Endodermal cell (in vitro differentiated cells): ENCODE measurements at regions not wholly inside any gene's neighbourhood (a gene's known extent, or its start where the extent isn't known, plus 50 kb on each side); places are given as distances from the start of the nearest gene placed in this dataset.

ENCODE experiments used
- DNase-seq: peaks from one replicate; pipeline ENCODE4 v3.0.0-alpha.2; 2017
- H3K27ac ChIP-seq: 2 replicates; pipeline ENCODE4 v1.5.1; 2013; ENCODE audit warnings: mild to moderate bottlenecking, low read depth, low read length, moderate library complexity
- H3K27me3 ChIP-seq: 2 replicates; pipeline ENCODE4 v1.6.1; 2013; ENCODE audit warnings: mild to moderate bottlenecking, low read length, moderate library complexity; ENCODE audit not compliant: insufficient read depth, control insufficient read depth, poor library complexity, severe bottlenecking
- H3K36me3 ChIP-seq: 2 replicates; pipeline ENCODE4 v1.7.0; 2013; ENCODE audit warnings: mild to moderate bottlenecking, low read length, moderate library complexity; ENCODE audit not compliant: control insufficient read depth, insufficient read depth
- H3K4me1 ChIP-seq: one replicate; pipeline ENCODE4 v1.7.0; 2013; ENCODE audit warnings: low read length; ENCODE audit not compliant: control insufficient read depth, insufficient read depth
- H3K4me3 ChIP-seq: 2 replicates; pipeline ENCODE4 v1.5.1; 2013; ENCODE audit warnings: mild to moderate bottlenecking, low read length, moderate library complexity
- H3K9ac ChIP-seq: 2 replicates; pipeline ENCODE4 v1.6.1; 2013; ENCODE audit warnings: mild to moderate bottlenecking, low read length, moderate library complexity; ENCODE audit not compliant: poor library complexity, severe bottlenecking; ENCODE audit errors: extremely low read depth
- H3K9me3 ChIP-seq: 2 replicates; pipeline ENCODE4 v1.6.1; 2013; ENCODE audit warnings: mild to moderate bottlenecking, low read length, moderate library complexity; ENCODE audit not compliant: control insufficient read depth
- H3K27ac Mint-ChIP-seq: 2 replicates; pipeline ENCODE4 v1.8.0; 2020; ENCODE audit warnings: mixed read lengths
- H3K27me3 Mint-ChIP-seq: 2 replicates; pipeline ENCODE4 v1.8.0; 2021; ENCODE audit warnings: mild to moderate bottlenecking, mixed read lengths; ENCODE audit not compliant: insufficient read depth
- H3K36me3 Mint-ChIP-seq: 2 replicates; pipeline ENCODE4 v1.8.0; 2020; ENCODE audit warnings: low read depth, mixed read lengths
- H3K4me1 Mint-ChIP-seq: 2 replicates; pipeline ENCODE4 v1.8.0; 2020; ENCODE audit warnings: mixed read lengths
- H3K4me3 Mint-ChIP-seq: 2 replicates; pipeline ENCODE4 v1.8.0; 2020; ENCODE audit warnings: mild to moderate bottlenecking, moderate library complexity, mixed read lengths
- H3K9me3 Mint-ChIP-seq: 2 replicates; pipeline ENCODE4 v1.8.0; 2020; ENCODE audit warnings: mild to moderate bottlenecking, mixed read lengths
- WGBS, 2 experiments: methylation state at CpG; one replicate each; pipeline versions ENCODE4 v1.1.5 to v1.1.7; 2013; ENCODE audit warnings: missing lambda C conversion rate in 2 of 2, mixed read lengths in 1 of 2; ENCODE audit not compliant: insufficient coverage in 1 of 2, insufficient read length in 1 of 2; 5-methylcytosine and 5-hydroxymethylcytosine counted together
- TF ChIP-seq, protein P1 (sequence below): fragments of 200-600 bp; sonication (generic); conservative IDR thresholded peaks from 2 replicates; pipeline ENCODE4 v1.5.0; 2021; ENCODE audit warnings: antibody characterized with exemption, mild to moderate bottlenecking

DNA sequence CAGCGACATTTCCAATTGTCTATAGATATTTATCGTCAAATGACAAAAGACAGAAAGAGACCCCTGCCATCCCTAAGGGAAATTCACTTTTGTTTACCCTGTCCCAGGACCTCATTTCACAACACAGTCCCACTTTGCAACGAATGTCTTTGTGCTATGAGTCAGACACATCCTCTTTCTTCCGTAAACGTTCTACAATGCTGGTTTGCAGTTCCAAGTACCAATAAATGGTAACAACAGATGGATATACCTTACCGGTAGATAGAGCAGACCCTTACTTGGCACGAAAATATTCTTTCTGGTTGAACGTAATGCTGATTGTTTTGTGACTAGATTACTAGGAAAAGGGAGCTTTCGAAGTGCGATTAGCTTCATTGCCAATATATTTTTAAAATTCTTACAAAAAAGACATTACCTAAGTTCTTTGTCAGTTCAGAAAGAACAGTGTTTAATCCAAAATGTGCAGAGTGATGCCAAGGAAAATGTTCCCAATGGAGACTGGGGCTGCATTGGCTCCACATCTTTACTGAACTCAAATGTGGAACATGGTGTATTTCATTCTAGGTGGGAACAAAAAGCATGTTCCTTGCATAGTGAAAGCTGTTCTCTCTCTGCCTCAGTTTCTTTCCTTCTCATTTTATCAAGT lies 202.5 kb upstream of the SLC27A6 start:
- Mint-ChIP-seq H3K9me3 (peaks cover 7% of the 10 kb centered on the region), H3K27me3 (peaks cover 3% of the 10 kb centered on the region), H3K27ac (no peak overlapping the region), H3K36me3 (no peaks in the 10 kb centered on the region), H3K4me3 (no peak overlapping the region), H3K4me1 (peaks cover 7% of the 10 kb centered on the region)
- no peaks in the 10 kb centered on the region for H3K9me3 ChIP-seq
- H3K36me3 ChIP-seq, result no peaks in the 10 kb centered on the region
- H3K4me3 ChIP-seq, result no peak overlapping the region
- no peak for DNase-seq
- 88 to 90% methylated on average over 6 to 10 of the region's 10 CpGs for WGBS, 2 experiments
- no peak overlapping the region for H3K9ac ChIP-seq
- TF ChIP-seq, protein P1, sequence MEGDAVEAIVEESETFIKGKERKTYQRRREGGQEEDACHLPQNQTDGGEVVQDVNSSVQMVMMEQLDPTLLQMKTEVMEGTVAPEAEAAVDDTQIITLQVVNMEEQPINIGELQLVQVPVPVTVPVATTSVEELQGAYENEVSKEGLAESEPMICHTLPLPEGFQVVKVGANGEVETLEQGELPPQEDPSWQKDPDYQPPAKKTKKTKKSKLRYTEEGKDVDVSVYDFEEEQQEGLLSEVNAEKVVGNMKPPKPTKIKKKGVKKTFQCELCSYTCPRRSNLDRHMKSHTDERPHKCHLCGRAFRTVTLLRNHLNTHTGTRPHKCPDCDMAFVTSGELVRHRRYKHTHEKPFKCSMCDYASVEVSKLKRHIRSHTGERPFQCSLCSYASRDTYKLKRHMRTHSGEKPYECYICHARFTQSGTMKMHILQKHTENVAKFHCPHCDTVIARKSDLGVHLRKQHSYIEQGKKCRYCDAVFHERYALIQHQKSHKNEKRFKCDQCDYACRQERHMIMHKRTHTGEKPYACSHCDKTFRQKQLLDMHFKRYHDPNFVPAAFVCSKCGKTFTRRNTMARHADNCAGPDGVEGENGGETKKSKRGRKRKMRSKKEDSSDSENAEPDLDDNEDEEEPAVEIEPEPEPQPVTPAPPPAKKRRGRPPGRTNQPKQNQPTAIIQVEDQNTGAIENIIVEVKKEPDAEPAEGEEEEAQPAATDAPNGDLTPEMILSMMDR, result no peak
- no peak overlapping the region for H3K27ac ChIP-seq
- H3K4me1 ChIP-seq, result peaks cover 14% of the 10 kb centered on the region
- peaks cover 11% of the 10 kb centered on the region for H3K27me3 ChIP-seq

DNA sequence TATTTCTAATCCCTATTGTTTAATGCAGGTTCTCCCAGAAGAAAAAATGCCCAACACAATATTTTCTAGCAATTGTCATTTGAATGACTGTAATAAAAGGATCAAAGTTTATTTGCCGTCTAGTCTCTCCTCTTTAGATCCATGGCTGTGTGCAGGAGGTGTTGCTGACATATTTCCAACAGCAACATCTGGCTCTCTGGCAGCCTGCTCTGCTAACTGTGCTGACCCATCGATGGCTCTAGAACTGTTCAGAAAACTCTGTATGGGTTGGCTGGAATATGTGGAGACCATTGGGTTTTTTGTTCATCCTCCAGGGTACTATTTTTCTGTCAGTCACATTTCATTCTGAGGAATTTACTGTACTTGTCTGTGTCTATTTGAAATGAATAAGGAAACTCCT lies 202.0 kb upstream of the SLC27A6 start:
- no peak overlapping the region for H3K4me3 Mint-ChIP-seq
- H3K9me3 Mint-ChIP-seq, result peaks cover 7% of the 10 kb centered on the region
- no peak overlapping the region for H3K27ac ChIP-seq
- TF ChIP-seq, protein P1, result no peak
- peaks cover 11% of the 10 kb centered on the region for H3K27me3 ChIP-seq
- H3K4me1 Mint-ChIP-seq, result peaks cover 7% of the 10 kb centered on the region
- peaks cover 4% of the 10 kb centered on the region for H3K27me3 Mint-ChIP-seq
- H3K36me3 ChIP-seq, result no peaks in the 10 kb centered on the region
- no peaks in the 10 kb centered on the region for H3K36me3 Mint-ChIP-seq
- no peaks in the 10 kb centered on the region for H3K9me3 ChIP-seq
- no peak overlapping the region for H3K9ac ChIP-seq
- no peak for DNase-seq
- no peak overlapping the region for H3K4me3 ChIP-seq
- H3K27ac Mint-ChIP-seq, result no peak overlapping the region
- 95% methylated on average over 2 of the region's 2 CpGs; no CpG with 5 or more reads in 1 of the 2 experiments for WGBS, 2 experiments
- H3K4me1 ChIP-seq, result peaks cover 14% of the 10 kb centered on the region

DNA sequence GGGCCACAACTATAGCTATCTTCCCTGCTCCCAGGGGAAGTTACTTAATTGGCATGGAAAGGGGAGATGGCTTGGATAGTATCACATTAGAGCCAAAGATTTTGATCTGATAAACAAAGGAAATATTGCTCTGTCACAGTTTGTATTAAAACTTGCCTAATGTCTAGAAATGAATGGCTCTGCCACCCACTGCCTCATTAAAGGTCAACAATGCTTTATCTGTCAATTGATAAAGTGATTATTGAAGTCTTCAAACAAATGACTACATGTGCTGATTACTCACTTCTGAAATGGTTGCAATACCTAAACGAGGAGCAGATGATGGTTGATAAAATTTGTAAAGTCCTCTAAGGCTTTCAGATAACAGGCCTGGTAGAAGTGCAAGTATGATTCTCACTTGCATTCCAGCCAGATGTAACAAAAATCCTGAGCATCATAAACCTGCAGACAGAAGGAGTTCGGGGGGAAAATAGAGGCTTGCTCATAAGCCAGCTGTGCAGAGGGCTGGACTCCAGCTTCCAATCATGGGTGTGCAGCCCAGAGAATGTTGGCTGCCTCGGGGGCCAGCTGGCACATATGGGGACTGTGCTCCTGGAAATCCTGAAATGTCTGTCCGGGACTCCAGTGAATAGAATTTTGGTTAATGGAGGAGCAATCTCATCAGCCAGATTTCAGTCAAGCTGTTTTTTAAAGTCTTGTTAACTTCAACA lies 200.5 kb upstream of the SLC27A6 start:
- Mint-ChIP-seq H3K27ac (no peak overlapping the region), H3K9me3 (peaks cover 4% of the 10 kb centered on the region), H3K27me3 (peaks cover 4% of the 10 kb centered on the region), H3K4me1 (peaks cover 7% of the 10 kb centered on the region), H3K36me3 (no peaks in the 10 kb centered on the region), H3K4me3 (no peak overlapping the region)
- Histone ChIP-seq H3K4me1 (peaks cover 14% of the 10 kb centered on the region), H3K36me3 (no peaks in the 10 kb centered on the region), H3K4me3 (no peak overlapping the region), H3K27me3 (peaks cover 11% of the 10 kb centered on the region), H3K9ac (no peak overlapping the region), H3K9me3 (no peaks in the 10 kb centered on the region), H3K27ac (no peak overlapping the region)
- TF ChIP-seq, protein P1, result no peak
- 88 to 93% methylated on average over 3 to 4 of the region's 4 CpGs for WGBS, 2 experiments
- DNase-seq, result no peak
